ENCODE measurements at regions not wholly inside any gene's neighbourhood (a gene's known extent, or its start where the extent isn't known, plus 50 kb on each side); places are given as distances from the start of the nearest gene placed in this dataset.
A peak's percentile ranks its signal among the peaks of the same experiment; 100 is the strongest.

DNA sequence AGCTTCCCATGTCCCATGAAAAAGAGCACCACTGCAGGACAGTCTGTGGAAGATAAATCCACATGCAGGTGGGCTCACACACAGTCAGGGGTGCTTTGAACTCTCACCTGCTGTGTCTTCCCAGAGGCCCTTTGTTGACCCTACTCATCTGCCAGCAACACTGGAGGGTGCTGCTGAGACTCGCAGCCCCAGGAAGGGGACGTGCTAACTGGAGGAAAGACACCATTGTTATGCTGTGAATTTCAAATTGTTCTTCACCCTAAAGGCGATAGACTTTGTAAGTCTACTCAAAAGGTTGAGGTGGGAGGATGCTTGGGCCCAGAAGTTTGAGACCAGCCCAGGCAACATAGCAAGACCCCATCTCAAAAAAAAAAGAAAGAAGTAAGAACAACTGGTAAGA is 107.3 kb upstream of the SERP2 start:
- DNase-seq: no peak

DNA sequence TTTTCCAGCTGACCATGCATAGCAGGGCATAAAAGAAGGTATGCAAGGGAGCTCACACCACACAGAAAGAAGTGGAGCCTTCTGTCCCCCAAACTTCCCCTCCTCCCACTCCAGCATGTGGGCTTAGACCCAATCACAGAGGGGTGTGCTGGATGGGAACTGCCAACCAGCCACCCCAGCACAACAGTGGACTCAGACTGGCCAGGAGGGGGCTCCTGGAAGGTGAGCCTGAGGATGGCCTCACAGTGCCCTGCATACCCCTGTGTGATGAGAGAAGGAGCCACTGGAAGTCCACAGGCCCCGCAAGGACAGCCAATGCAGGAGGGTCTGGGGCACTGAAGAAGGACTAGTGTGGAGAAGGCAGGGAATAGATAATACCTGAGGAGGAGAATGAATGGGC is 106.9 kb upstream of the SERP2 start:
- DNase-seq: no peak

DNA sequence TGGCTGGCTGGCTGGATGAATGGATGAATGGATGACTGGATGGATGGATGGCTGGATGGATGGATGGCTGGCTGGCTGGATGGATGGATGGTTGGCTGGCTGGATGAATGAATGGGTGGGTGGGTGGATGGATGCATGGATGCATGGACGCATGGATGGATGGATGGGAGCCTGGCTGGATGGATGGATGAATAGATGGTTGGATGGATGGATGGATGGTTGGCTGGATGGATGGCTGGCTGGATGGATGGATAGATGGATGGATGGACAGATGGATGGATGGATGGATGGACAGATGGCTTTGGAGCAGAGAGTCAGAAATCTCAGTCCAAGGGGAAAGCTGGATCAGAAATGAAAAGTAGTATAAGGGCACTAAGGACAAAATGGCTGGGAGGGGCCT is 106.4 kb upstream of the SERP2 start:
- DNase-seq: no peak

DNA sequence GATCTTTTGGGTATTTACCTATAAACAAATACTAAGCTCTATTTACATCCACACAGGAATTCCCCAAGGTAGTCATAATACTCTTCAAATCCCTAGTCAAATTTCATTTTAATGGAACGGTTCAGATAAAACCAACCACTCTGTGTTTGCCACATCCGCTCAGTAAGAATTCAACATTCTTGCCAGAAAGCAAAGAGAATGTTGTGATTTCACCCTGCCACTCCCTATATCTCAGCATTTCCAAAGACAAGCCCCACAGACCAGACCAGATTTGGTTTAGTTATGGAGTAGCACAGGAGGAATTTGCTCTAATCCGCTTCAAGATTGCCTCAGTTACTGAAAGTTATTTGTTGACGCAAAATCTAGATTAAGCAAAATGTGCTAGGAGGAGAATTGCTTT is 105.6 kb upstream of the SERP2 start:
- DNase-seq: no peak

DNA sequence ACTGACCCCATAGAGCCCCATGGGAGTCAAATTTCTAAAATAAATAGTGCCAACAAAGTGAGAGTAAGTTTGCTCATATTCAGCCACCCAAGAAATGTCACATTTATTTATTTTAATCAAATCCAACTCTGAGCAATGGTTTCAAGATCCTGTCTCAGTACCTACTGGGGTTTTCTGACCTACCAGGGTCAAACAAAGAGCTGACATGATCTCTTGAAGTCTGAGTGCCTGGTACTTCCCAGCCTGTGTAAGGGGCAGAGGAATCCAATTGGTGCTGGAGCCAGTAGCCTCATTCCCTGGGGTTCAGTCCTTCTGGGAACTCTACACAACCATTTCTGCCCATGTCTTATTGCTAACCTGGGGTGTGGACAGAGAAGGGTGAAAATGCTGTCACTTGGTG is 104.6 kb upstream of the SERP2 start:
- DNase-seq: no peak

DNA sequence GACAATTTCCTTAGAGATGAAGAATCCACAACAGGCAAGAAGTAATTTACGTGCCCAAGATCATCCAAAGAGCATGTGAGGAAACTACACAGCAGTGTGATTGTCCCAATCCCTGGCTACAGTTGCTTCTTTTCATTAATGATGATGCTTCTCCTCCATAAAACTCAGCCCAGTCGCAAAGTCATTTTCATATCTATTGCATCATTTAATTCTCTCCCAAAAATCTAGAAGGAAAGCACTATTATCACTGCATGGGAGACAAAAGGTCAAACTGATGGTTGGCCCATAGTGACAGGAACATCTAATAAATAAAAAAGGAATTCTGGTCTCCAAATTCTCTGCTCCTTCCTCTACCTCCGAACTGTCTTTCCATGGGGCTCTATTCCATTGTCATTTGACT is 103.5 kb upstream of the SERP2 start:
- no peak for DNase-seq

DNA sequence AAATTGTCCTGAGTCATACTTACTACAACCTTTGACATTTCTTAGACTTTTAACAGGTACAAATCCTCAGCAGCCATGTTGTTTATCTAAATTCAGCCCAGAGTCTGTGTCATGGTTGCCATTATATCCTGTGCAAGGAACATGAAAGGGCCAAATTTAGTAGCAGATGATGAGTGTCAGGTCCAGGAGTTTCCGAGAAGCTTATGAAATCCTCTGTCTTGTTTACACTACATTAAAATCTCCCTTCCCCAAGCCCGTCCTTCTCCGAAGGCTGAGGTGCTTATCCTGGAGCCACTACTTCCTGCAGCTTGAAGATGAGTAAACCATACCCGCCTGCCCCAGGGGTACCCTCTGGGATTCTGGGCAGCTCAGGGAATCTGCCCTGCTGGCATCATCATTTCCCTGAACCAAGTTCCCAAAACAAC is 102.6 kb upstream of the SERP2 start:
- DNase-seq: no peak

DNA sequence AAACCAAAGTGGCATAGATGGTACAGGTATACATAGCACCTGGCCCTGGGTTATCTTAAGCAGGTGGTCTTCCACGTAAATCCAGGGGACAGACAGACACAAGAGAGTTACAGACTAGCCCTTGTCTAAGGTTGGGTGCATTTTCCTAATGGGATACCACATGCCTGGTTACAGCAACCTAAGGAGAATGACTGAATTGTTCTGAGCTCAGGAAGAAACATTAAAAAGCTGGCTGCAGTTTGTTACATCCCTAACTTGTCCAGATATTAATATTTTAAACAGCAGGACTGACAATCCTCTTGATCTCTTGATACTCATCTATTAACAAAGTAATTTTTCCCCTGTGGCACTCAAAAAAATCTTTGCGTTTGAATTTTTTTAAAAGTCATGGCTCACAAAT is 102.2 kb upstream of the SERP2 start:
- no peak for DNase-seq

DNA sequence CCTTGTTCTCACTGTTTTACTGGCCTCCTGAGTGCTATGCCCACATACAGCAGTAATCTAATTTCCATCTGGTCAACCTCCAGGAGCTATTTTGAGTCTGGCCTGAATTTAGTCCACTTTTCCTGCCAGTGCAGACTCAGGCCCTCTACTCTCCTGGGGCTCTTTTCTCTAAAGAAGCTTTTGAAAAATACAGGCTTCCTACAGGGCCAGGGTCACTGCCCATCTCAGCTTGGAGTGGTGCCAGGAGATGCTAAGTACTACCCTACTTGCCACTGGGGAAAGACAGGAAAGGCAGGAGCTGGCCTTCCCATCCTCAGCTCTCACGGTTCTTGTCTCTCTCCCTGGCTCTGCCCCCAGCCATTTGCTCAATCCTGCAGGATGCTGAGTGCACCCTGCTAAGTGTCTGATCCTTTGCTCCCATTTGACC is 101.7 kb upstream of the SERP2 start:
- no peak for DNase-seq

DNA sequence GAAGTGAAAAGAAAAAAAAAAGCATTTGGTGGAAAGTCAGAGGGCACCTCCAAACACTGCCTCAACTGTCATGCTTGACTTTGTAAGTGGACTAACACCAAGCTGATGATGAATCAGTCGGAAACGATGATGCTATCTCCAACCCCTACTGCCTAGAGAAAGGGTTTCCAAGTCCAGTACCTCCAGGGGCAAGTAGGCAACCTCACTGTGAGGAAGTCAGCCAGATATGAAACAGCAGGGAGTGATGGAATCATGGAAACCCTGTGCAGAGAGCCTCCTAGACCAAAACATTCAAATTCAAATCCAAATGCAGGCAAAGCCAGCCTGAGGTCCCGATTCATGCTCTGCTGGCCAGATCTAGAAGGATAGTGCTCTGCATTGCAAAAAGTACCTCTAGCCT is 100.9 kb upstream of the SERP2 start:
- DNase-seq: no peak

DNA sequence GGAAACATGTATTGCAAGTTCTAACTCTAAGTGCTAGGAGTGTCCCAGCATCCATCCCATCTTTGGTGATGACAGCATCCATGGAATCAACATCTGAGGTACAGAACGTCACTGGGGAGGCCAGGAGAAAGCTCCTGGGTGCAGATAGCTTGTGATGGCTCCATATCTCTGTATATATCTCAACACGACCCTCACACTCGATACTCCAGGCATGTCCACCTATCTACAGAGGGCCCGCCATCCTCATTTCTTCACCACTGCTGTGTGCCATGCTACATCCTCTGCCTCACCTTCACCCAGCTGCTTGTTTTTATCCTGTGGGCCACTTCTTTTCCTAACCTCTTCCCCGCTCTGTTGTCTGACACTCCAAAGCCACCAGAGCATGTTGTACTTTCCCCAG is 100.4 kb upstream of the SERP2 start:
- DNase-seq: no peak

DNA sequence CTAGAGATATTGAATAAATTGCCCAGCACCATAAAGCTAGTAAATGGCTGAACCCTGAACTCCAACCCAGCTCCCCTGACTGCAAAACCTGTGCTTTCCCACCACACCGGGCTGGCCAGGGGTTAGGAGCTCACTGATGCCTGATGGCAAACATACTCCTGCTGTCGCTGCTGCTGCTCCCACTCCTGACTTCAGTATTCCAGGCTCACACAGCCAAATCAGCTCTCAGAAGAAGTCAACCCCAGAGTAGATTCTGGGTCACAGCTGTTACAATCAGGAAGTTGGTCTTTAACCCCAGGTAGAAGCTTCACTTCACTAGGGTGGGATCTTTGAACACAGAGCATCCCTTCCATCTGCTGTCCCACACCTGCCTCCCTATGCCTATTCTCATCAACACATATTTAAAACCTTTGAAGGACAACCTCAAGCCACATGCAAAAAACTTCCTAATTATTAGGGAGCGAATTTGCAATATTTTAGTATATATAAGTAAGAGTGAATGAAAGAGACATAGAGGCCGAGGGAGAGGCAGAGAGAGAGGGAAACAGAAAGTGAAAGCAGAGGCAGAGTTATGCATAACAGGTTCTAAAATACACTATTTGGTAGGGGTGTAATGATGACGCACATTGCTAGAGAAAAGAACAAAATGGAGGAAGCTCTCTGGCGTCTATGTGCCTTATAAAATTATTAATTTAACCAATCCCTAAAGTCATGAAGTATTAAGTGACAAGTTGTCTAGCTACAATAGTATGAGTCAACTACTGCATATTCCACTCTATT is 99.4 kb upstream of the SERP2 start:
- peak; percentile 8 for DNase-seq

DNA sequence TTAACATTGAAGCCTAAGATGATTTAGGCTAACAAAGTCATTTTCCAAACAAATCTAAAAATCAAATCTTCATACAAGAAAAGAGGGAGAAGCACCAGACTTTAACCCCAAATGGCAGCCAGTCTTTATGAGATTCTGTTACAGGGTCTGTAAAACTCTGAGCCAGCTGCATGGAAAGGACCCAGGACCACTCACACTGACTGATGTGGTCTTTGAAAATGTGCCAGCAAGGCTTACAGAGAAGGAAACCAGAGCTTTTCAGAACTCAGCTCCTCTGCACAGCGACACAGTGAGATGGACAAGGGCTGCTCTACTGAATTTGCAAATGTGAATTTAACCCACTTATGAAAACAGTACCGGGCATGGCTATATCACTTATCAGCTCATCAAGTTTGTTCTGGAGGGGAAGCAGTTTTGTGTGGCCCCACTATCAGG is 98.8 kb upstream of the SERP2 start:
- DNase-seq: no peak

DNA sequence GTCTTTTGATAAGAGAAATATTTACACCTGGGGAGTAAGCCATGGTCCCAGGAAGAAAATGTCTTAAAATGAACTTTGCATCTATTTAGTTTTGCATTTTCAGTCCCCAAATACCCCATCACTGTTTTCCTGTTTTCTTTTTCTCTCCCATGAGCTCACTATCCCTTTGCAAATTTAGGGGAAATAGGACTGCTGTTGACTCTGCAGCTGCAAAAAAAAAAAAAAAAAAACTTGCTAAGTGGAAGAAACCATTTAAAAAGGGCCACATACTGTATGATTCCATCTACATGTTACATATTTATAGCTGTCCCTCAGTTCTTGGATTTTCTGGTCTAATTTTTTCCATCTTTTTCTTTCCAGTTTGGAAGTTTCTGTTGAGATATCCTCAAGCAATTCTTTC is 98.2 kb upstream of the SERP2 start:
- DNase-seq: no peak

DNA sequence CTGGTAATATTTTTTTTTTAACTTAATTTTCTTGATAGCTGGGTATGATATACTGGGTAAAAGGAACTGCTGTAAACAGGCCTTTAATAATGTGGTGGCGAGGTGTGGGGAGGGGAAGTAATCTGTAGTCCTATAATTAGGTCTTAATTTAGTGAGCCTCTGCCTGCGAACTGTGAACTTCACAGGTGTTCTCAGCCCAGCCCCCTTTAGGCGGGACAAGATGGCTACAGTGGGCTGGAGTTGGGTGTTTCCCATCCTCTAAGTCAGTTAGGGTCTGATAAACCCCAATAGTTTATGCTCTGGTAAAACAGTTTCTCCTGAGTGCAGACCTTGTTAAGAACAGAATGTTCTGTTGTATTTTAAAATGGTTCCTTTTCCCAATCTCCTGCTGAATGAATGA is 97.6 kb upstream of the SERP2 start:
- DNase-seq: no peak

DNA sequence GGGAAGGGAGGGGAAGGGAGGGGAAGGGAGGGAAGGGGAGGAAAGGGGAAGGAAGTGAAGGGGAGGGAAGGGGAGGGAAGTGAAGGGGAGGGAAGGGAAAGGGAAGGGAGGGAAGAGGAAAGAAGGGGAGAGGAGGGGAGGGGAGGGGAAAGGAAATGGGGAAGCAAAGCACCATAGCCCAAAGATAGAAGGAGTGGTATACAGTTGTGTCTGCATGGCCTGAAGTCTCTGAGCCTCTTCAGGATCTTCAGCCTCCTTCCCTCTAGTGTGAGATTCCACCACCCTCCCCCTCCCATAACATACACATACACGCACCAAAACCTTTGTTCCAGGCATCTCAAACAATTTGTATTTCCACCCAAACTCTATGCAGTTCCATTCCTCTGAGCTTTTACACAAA is 96.2 kb upstream of the SERP2 start:
- no peak for DNase-seq

DNA sequence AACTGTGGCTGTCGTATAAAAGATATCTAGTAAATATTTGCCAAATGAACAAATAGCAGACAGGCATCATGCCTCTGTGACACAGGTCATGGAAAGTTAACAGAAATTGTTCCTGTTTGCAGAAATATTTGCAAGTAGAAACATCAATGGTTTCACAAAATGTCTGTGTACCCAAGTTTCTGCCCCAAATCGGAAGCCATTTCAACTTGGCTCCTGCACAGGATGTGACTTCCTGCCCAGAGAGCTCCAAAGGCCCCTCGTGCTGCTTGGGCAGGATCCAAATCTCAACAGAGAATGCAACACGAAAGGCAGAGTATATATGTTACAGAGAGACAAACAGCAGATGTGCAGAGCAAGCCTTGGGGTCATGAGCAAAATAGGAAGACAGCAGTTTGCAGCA is 95.5 kb upstream of the SERP2 start:
- no peak for DNase-seq

DNA sequence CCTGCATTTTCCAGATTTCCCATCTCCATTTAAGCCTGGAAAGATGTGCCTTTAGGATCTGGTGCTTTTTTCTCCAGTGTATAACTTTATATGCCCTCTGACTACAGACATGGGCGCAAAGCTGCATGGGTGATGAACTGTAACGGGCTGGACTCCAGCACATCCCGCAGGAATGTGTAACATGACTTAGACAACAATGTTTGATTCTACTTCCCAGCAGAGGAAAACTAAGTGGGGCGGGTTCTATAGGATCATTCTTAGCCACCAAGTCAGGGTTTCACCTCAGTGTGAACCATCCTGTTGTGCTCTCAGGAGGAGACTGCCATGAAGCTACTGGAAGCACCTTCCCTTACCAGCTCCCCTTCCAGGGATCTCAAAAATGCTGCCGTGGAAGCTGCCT is 93.2 kb upstream of the SERP2 start:
- DNase-seq: no peak

DNA sequence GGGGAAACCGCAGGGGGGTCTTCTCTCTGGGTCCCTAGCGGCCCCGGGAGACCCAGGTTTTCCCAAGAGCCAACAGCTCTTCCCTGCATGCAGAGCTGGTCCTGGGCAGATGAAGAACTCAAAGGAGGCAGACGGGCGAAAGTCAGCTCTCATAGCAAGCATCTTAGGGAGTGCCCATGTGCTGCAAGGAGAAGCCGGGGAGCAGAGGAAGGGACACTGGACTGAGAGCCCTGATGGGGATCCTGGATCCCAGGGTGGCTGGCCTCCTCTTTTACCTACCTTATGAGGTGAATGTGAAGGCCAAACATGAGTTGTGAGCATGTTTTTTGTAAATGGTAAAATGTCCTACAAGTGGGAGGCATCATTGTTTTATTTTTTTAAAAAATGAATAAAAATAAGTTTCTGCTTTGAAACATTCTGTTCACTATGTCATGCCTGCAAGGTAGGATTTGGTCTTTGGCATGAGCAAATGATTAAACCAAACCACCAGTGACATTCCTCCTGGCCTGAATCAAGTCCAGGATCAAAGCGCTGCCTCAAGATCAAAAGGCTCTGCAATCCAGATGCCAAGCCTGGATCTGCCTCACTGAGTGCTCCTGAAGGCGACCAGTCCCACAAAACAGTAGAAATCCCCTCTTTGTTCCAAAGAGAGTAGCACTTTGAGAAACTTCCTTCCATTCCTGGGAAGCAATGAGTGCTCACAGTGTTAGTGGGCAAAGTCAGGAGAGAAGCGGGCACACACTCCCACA is 92.2 kb upstream of the SERP2 start:
- DNase-seq: no peak

DNA sequence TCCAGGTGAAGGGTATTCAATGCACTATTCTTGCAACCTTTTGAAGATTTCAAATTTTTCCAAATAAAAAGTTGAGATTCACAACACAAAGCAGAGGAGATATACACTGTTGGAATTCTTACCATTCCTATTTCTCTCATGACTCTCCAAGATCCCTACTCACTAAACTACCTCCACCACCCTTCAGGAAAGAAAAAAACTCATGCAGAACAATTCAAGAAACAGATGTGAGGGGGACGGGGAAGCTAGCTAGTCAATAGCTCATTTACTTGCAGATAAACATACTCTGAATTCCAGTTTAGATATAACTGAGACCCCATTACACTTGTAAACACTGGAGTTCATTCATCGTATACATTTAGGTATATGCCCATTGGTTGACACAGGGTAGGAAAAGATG is 90.0 kb upstream of the SERP2 start:
- no peak for DNase-seq

DNA sequence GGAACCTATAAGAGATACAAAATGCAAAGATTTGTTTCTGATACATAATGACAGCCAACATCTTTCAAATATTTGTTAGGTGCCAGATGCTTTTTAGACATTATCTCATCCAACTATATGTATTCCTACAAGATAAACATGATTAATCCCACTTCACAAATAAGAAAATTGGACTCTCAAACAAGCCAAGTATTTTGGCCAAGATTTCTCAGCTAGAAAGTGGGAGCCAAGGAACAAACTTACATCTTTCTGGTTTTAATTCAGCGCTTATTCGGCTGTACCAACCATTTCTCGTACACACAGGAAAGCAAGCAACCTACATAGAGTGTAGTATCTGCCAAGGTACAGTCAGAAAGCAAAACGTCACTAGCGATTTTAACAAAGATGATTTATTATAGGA is 85.7 kb upstream of the SERP2 start:
- no peak for DNase-seq

DNA sequence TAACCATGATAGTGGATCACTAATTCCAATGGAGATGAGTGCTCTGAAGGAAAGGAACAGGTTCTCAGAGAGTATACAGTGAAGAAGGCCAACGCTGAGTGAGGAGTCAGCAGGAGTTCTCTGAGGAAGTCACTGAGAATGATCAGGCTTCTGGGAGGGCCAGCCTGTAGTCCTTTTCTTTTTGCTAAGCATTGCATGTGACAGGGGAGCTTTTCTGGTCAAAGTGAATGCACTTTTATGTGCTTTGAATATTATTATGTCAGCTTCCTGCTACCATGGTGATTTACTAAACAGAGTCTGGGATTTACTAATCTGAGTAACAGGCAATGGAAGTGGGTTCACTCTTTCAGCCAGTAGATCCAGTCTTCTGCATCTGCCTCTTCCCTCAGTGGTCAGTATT is 81.1 kb upstream of the SERP2 start:
- no peak for DNase-seq

DNA sequence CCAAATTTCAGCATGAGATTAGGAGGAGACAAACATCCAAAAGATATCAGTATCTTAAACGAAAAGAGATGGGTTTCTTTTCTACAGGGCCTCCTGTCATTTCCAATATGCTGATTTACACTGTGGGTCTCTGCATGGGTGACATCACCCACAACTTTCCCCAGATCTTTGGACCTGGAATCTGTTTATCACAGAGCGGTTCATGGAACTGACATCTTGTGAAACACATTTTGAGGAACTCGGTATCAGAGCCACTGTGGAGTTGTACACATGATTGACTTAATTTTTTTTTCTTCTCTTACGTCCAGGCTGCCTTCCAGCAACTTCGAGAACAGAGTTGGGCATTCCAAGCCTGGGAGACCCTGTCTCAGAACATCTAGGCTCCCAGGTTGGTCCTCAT is 80.2 kb upstream of the SERP2 start:
- DNase-seq: peak; percentile 69

DNA sequence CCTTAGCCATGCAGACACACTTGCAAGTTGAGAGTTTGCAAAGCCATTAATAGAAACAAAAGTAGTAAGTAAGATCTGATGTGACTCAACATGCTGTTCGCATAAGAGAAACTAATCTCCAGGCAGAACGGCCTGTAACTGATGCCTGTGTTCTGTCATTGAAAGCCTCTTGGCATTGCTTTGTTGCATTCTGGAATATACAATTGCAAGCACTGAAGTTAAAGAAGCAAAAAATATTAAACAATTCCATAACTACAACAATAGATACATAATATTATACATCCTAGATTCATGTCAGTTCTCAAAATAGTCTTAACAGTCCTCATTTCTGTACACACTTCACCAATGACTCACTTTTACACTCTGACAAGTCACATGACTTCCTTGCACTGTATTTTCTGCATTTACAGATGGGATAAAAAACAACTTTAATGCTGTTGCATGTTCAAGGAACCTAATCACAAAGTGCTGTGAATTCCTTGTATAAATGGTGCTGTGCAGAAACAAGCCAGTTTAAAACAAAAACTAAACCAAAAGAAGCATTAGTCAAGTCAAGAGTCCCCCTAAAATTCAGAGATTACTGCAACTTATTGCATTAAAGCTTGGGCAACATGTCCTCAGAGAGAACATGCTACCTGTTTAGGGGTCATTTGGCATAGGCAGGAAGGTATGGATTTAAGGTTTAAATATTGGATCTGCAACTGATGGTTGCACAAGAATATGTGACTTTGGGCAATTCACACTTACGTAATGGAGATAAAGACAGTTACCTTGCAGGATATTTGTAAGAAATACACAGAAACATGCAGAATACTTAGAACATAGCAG is 79.5 kb upstream of the SERP2 start:
- DNase-seq: peak; percentile 30
